ENCODE measurements at regions not wholly inside any gene's neighbourhood (a gene's known extent, or its start where the extent isn't known, plus 50 kb on each side); places are given as distances from the start of the nearest gene placed in this dataset.
"Not testable (repeated sequence)": the region's sequence is repeated elsewhere in the genome, so short reads cannot be mapped to it uniquely, and the experiment has no call there.

DNA sequence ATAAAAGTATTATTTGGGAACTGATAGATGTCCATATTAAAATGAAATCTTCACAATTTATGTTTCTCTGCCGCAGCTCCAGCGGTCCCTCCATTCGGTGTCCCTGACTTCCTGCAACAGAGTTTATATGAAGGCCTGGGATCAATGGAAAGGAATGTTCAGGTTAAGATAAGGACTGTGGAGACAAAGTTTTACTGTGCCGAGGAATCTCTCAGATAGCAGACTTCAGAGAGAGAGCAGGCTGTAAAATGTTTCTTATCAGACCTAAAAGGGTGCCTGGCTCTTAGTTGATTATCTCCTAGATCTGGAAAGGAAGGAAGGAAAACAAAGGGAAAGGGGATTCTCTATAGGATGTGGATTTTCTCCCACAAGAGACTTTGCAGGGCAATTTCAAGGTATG lies 193.7 kb upstream of the PIEZO2 start:
- no peak for TF ChIP-seq EZH2phosphoT487 (conservative IDR thresholded peaks at IDR 0.05; ENCODE audit: low read length)
- TF ChIP-seq, protein P1, sequence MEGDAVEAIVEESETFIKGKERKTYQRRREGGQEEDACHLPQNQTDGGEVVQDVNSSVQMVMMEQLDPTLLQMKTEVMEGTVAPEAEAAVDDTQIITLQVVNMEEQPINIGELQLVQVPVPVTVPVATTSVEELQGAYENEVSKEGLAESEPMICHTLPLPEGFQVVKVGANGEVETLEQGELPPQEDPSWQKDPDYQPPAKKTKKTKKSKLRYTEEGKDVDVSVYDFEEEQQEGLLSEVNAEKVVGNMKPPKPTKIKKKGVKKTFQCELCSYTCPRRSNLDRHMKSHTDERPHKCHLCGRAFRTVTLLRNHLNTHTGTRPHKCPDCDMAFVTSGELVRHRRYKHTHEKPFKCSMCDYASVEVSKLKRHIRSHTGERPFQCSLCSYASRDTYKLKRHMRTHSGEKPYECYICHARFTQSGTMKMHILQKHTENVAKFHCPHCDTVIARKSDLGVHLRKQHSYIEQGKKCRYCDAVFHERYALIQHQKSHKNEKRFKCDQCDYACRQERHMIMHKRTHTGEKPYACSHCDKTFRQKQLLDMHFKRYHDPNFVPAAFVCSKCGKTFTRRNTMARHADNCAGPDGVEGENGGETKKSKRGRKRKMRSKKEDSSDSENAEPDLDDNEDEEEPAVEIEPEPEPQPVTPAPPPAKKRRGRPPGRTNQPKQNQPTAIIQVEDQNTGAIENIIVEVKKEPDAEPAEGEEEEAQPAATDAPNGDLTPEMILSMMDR (IDR thresholded peaks at IDR 0.05; ENCODE audit: insufficient read depth, low read length, poor library complexity, severe bottlenecking), result no peak
- H2AFZ ChIP-seq (ENCODE audit: low read depth, low read length, severe bottlenecking), result no peak overlapping the region

DNA sequence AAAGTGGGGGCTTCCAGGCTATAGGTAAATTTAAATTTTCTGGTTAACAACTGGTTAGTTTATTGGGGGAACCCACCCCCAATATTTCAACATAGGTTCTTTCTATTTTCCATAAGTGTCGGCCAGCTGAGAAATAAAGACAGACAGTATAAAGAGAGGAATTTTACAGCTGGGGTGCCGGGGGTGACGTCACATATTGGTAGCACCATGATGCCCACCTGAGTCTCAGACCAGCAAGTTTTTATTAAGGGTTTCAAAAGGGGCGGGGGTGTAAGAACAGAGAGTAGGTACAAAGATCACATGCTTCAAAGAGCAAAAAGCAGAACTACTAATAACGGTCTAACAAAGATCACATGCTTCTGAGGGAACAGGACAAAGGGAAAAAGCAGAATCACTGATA lies 192.7 kb upstream of the PIEZO2 start:
- not testable (repeated sequence) for H3F3A ChIP-seq (ENCODE audit: insufficient read depth); H3K9me3 ChIP-seq (ENCODE audit: insufficient read depth, low read length); H3K4me3 ChIP-seq (ENCODE audit: insufficient read depth, low read length, poor library complexity, severe bottlenecking); H2AFZ ChIP-seq (ENCODE audit: low read depth, low read length, severe bottlenecking); H3K79me2 ChIP-seq (ENCODE audit: insufficient read depth, low read length); H3K36me3 ChIP-seq (ENCODE audit: low read length); H3K9me2 ChIP-seq (replicated peaks; ENCODE audit: insufficient read depth, low read length); H3K9ac ChIP-seq (ENCODE audit: low read length); H3K27me3 ChIP-seq (ENCODE audit: low read length); H3K4me2 ChIP-seq (ENCODE audit: low read depth, low read length, poor library complexity, severe bottlenecking); H4K20me1 ChIP-seq (ENCODE audit: low read depth, low read length); H3K27ac ChIP-seq (ENCODE audit: low read depth, low read length)

More for the DNA sequence above, 193.7 kb upstream of the PIEZO2 start:
- H3K79me2 ChIP-seq (ENCODE audit: insufficient read depth, low read length), result no peaks in the 10 kb centered on the region
- no peaks in the 10 kb centered on the region for H3K9me2 ChIP-seq (replicated peaks; ENCODE audit: insufficient read depth, low read length)
- H3K4me2 ChIP-seq (ENCODE audit: low read depth, low read length, poor library complexity, severe bottlenecking), result no peak overlapping the region
- no peaks in the 10 kb centered on the region for H3K36me3 ChIP-seq (ENCODE audit: low read length)
- no peak overlapping the region for H3K4me3 ChIP-seq (ENCODE audit: insufficient read depth, low read length, poor library complexity, severe bottlenecking)
- no peak overlapping the region for H3K9ac ChIP-seq (ENCODE audit: low read length)
- H3K9me3 ChIP-seq (ENCODE audit: insufficient read depth, low read length), result no peaks in the 10 kb centered on the region
- no peaks in the 10 kb centered on the region for H3F3A ChIP-seq (ENCODE audit: insufficient read depth)
- H3K27ac ChIP-seq (ENCODE audit: low read depth, low read length), result no peak overlapping the region
- no peaks in the 10 kb centered on the region for H3K27me3 ChIP-seq (ENCODE audit: low read length)
- H4K20me1 ChIP-seq (ENCODE audit: low read depth, low read length), result no peaks in the 10 kb centered on the region

DNA sequence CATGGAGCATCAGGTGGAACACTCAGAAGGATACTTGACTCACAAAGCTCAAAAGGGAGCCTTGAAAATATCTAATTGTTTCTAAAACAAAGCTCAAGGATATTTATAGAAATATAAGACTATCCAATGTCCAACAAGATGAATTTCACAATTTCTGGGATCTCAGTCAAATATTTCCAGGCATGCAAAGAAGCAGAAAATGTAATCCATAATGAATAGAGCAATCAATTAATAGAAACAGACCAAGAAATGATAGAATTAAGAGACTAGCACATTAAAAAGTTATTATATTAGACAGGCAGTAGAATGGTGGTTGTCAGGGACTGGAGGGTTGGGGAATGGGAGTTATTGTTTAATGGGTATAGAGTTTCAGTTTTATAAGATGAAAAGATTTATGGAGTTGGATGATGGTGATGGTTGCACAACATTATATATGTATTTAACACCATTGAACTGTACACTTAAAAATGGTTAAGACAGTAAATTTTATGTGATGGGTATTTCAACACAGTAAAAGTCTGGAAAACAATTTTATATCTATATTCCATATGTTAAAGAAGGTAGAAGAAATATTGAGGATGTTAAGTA lies 189.9 kb upstream of the PIEZO2 start:
- Histone ChIP-seq H3K27me3 (ENCODE audit: low read length) (no peaks in the 10 kb centered on the region), H3K9me2 (replicated peaks; ENCODE audit: insufficient read depth, low read length) (no peaks in the 10 kb centered on the region), H3K9ac (ENCODE audit: low read length) (no peak overlapping the region), H3K27ac (ENCODE audit: low read depth, low read length) (no peak overlapping the region), H4K20me1 (ENCODE audit: low read depth, low read length) (no peaks in the 10 kb centered on the region), H3K4me2 (ENCODE audit: low read depth, low read length, poor library complexity, severe bottlenecking) (no peak overlapping the region), H3K9me3 (ENCODE audit: insufficient read depth, low read length) (no peaks in the 10 kb centered on the region), H3K79me2 (ENCODE audit: insufficient read depth, low read length) (no peaks in the 10 kb centered on the region), H3K36me3 (ENCODE audit: low read length) (no peaks in the 10 kb centered on the region; the same call in 1 of the 2 replicates), H3K4me3 (ENCODE audit: insufficient read depth, low read length, poor library complexity, severe bottlenecking) (no peak overlapping the region), H2AFZ (ENCODE audit: low read depth, low read length, severe bottlenecking) (no peak overlapping the region), H3F3A (ENCODE audit: insufficient read depth) (no peaks in the 10 kb centered on the region)
- no peak for TF ChIP-seq EZH2phosphoT487 (conservative IDR thresholded peaks at IDR 0.05; ENCODE audit: low read length)
- TF ChIP-seq, protein P1 (IDR thresholded peaks at IDR 0.05; ENCODE audit: insufficient read depth, low read length, poor library complexity, severe bottlenecking), result no peak

DNA sequence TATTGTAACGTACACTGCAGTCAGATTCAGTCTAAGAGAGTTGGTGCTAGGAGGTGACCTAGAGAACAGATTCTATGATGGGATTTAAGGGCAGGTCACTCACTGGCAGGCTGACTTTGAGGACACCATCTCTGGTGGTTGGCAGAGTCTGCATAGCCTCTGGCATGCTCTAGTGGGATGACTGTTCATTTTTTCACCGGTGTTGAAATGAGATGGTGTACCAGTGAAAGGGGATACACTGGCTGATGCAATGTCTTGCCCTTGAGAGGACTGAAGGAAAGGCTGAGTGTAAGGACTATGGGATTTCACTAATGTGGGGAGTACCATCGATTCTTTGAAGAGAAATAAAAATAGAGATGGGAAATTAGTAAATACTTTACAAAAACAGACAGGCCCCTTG lies 186.9 kb upstream of the PIEZO2 start:
- H3K9ac ChIP-seq (ENCODE audit: low read length), result no peak overlapping the region
- no peaks in the 10 kb centered on the region for H3F3A ChIP-seq (ENCODE audit: insufficient read depth)
- no peaks in the 10 kb centered on the region for H3K9me2 ChIP-seq (replicated peaks; ENCODE audit: insufficient read depth, low read length)
- H2AFZ ChIP-seq (ENCODE audit: low read depth, low read length, severe bottlenecking), result no peak overlapping the region
- no peak overlapping the region for H3K4me2 ChIP-seq (ENCODE audit: low read depth, low read length, poor library complexity, severe bottlenecking)
- no peaks in the 10 kb centered on the region for H3K27me3 ChIP-seq (ENCODE audit: low read length)
- no peak overlapping the region for H3K4me3 ChIP-seq (ENCODE audit: insufficient read depth, low read length, poor library complexity, severe bottlenecking)
- no peaks in the 10 kb centered on the region for H4K20me1 ChIP-seq (ENCODE audit: low read depth, low read length)
- H3K9me3 ChIP-seq (ENCODE audit: insufficient read depth, low read length), result no peaks in the 10 kb centered on the region
- no peaks in the 10 kb centered on the region for H3K79me2 ChIP-seq (ENCODE audit: insufficient read depth, low read length)
- no peaks in the 10 kb centered on the region; the same call in 1 of the 2 replicates for H3K36me3 ChIP-seq (ENCODE audit: low read length)
- no peak overlapping the region for H3K27ac ChIP-seq (ENCODE audit: low read depth, low read length)
- TF ChIP-seq, protein P1 (IDR thresholded peaks at IDR 0.05; ENCODE audit: insufficient read depth, low read length, poor library complexity, severe bottlenecking), result no peak
- no peak for TF ChIP-seq EZH2phosphoT487 (conservative IDR thresholded peaks at IDR 0.05; ENCODE audit: low read length)

Measured in SU-DHL-6 (cell line).